GM21447 (cell line): ENCODE measurements at regions not wholly inside any gene's neighbourhood (a gene's known extent, or its start where the extent isn't known, plus 50 kb on each side); places are given as distances from the start of the nearest gene placed in this dataset.
"Not testable (repeated sequence)": the region's sequence is repeated elsewhere in the genome, so short reads cannot be mapped to it uniquely, and the experiment has no call there.

Source experiments
- ATAC-seq: cut with Tn5 transposase; IDR thresholded peaks from one replicate; pipeline ENCODE4 v1.9.1; 2021; ENCODE audit not compliant: unreplicated experiment

DNA sequence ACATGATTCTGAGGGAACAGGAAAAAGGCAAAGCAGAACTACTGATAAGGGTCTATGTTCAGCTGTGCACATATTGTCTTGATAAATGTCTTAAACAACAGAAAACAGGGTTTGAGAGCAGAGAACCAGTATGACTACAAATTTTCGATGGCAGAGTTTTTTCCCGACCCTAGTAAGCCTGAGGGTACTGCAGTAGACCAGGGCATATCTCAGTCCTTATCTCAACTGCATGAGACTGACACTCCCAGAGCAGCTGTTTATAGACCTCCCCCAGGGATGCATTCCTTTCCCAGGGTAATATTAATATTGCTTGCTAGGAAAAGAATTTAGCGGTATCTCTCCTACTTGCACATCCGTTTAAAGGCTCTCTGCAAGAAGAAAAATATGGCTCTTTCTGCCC, 1176.8 kb upstream of the ADGRB3 start:
- no peak for ATAC-seq

DNA sequence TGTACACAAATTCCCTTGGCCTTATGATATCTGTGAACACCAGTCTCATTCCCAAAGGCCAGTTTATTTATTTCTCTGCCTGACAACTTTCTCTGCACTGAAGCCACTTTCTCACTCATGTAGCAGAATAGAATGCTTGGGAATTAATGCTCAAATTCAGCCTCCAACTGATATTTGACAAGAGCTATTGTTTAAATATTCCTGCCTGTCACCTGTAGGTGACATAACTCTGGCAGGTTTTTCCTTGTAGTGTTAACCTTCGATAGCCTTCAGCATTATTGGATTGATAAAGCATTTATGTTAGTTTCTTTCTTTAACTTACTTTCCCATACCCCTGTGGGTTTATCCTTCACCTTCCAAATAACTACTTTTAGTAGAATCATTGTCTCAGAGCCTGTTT, 1183.2 kb upstream of the ADGRB3 start:
- ATAC-seq: no peak

DNA sequence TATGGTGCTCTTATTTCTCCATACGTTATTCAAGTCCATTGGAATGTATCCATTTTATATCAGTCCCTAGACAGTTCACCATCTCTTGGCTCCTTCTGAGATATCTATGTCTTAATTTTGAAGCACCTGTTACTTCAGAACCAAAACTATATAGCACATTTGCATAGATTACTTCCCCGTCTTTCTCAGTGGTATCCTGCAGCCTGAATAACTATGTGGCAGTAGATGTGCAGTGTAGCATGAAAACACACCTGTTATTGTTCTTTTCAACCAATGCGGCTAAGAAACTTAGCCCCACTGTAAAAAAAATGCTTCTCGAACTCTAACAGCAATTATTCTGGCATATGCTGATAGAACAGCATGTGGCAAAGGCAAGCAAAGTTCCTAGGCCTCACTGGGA, 1184.4 kb upstream of the ADGRB3 start:
- ATAC-seq: no peak

DNA sequence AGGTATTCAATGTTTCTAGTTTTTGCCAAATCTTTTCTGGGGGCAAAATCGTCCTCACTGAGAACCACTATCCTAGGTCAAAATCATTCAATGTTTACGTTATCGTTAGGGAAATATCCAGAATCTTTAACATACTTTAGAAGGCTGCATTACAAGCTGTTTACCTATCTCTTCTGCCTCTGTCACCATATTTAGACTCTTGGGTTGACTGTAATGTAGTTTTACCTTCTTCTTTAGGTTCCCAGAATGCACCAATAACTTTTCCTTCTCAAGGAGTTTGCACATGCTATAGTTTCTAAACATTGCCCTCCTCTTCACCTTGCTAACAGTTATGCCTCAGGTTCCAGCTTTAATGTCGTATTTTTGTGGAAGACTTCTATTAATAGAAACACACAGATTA, 1185.5 kb upstream of the ADGRB3 start:
- ATAC-seq: no peak

DNA sequence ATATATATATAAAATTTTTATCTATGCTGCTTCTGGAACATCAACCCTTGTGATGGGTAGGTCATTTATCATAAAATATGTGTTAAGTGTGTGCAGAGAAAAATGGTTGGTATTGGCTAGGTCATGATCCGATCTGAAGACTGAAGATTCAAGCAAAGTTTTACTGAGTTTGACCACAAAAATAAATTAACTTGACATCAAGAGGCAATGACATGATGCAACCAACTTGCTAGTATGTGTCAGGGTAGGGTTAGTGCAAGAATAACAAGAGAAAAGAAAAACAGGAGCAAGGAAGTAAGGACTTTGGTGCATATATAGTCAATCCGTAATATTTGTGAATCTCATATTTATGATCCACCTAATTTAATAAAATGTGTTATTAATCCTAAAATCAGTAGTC, 1202.0 kb upstream of the ADGRB3 start:
- no peak for ATAC-seq

DNA sequence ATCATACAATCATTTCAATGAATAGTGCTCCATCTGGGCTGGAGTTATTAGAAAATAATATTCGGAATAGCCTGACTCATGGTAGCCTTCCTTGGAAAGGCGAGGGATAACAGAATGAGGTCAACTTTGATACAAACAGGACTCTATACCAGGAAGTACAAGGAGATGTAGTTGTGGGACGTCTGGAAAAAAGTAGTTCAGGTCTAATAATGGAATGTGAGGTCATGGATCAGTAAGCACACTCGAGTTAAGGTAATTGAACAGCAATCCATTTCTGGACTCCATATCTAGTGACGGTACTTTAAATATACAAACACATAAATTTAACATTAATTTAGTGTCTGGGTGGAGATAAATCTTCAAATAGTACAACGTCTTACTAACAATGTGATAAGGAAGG, 1204.0 kb upstream of the ADGRB3 start:
- ATAC-seq: no peak

DNA sequence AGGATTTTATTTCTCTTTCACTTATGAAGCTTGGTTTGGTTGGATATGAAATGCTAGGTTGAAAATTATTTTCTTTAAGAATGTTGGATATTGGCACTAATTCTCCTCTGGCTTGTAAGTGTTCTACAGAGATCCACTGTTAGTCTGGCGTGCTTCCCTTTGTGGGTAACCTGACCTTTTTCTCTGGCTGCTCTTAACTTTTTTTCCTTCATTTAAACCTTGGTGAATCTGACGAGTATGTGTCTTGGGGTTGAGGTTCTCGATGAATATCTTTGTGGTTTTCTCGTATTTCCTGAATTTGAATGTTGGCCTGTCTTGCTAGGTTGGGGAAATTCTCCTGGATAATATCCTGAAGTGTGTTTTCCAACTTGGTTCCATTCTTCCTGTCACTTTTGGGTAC, 1208.4 kb upstream of the ADGRB3 start:
- not testable (repeated sequence) for ATAC-seq

DNA sequence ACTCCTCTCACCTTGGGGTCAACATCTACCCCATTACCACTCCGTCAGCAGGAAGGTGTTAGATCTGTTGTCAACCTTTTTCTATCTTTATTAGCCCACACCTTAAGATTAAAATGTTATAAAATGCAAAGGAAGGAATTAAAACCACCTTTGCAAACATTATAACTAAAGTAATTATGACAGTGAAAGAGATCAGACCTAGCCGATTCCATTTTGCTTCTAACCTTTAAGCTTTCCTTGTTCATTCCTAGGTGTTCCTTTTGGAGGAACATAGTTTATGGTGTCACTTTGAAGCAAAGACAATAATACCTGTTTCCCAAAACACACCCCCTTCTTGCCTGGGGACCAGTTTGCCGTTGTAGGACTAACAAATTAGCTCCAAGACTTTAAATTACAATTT, 1223.0 kb upstream of the ADGRB3 start:
- ATAC-seq: no peak

DNA sequence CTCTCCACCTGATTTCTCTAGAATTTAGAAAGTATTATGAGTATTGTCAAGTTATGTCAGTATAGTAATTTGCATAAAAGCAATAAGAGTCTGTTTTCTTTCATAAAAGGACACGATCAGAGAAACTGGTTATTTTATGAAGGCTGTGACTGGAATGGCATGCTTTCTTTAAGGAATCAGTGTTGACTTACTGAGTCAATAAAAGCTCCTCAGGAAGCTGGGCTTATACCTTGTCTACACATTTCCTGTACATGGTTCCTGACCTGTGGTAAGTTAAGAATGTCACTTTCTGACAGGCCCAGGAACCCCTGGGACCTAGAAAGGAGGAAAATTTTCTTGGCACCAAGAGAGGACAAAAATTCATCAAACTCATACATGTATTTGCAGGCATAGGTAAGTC, 1224.0 kb upstream of the ADGRB3 start:
- no peak for ATAC-seq

DNA sequence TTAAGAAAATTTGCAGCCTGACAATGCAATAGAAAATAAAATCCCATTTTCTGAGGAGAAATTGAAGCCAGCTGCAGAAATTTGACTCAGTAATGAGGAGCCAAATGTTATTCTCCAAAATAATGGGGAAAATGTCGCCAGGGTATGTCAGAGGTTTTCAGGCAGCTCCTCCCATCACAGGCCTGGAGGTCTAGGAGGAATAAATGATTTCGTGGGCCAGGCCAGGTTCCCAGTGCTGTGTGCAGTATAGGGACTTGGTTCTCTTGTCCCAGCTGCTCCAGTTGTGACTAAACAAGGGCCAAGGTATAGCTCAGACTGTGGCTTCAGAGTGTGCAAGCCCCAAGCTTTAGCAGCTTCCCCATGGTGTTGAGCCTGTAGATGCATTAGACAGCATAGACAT, 1240.8 kb upstream of the ADGRB3 start:
- ATAC-seq: no peak

DNA sequence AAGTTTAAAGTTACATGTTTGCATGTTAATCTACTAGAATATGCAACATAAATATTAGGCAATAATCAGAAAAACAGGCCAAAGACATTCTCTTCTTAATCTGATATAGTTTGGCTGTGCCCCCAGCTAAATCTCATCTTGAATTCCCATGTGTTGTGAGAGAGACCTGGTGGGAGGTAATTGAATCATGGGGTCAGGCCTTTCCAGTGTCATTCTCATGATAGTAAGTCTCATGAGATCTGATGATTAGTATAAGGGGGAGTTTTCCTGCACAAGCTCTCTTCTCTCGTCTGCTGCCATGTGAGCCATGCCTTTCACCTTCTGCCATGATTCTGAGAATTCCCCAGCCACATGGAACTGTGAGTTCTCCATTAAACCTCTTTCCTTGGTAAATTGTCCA, 1241.7 kb upstream of the ADGRB3 start:
- no peak for ATAC-seq

DNA sequence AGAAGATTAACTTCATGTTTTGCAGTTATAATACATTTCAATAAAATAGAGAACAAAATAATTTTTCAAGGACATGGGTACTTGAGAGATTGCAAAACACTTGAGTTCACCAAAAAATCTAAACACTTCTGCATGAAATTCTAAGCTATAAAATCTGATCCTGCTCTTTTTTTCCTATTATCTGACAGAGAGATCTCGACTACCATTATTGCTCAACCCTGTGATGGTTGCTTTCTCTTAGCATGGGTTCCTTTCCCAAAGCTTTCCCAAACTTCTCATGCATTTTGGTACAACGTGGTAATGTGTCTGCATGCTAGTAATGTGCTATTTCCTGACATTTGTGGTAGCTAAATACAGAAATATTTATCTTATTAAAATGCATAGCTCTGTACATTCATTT, 1243.1 kb upstream of the ADGRB3 start:
- no peak for ATAC-seq

DNA sequence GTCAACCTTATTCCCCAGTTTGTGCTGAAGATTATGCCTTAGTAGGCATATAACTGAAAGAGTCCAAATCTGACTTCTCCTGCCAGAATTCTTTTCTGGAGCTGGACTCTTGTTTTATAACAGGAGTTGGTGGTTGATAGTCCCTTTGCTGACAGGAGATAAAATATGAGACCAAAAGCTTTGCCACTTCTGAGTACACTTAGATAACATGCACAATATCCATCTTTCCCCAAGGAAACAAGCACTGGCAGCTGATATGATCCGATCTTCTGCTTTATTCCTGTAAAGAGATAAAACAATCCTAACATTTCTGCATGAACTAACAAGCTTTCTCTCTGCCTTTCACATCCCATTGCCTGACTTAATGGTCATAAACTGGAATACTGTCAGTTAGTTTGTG, 1265.4 kb upstream of the ADGRB3 start:
- ATAC-seq: no peak

DNA sequence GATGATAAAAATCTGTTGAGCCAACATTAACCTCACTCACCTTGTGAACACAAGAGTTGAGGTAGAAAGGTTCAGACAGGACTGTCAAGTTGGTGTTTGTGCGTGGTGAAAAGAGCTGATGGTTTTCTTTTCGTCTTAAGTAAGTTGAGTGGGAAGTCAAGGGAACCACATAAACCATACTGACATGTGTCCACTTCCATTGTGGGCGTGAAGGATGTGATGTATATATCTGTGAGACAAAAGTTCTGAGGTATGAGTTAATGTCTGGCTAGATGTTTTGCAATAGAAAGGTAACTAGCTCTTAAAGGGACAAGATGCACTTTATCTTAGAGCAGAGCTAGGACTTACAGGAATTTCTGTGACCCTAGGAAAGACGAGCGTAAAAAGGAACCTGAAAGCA, 1272.1 kb upstream of the ADGRB3 start:
- no peak for ATAC-seq

DNA sequence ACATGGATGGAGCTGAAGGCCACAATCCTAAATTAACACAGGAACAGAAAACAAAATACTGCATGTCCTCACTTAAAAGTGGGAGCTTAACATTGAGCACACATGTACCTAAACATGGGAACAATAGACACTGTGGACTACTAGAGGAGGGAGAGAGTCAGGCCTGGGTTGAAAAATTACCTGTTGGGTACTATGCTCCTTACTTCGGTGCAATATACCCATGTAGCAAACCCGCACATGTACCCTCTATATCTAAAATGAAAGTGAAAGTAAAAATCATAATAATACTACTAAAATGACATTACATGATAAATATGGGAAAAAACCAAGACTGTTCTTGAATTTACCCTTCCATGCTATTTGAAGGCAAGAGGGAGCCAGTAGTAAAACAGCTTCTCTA, 1273.8 kb upstream of the ADGRB3 start:
- no peak for ATAC-seq

DNA sequence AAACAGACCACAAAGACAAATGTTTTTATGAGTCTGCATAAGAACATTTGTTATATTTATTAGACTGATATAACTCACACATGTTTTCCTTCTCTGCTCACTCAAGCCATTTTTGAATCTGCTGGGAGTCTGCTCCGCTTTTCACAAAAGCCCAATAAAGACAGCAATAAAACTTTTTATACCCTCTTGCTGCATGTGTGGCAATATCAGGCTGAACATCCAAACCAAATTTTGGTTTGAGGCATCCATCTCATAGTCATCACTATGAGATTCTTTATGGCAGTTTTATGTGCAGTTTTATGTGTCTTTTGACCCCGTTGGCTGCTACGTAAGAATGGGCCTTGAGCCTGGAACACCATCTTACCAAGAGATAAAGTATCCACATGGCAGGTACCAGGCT, 1276.8 kb upstream of the ADGRB3 start:
- no peak for ATAC-seq

DNA sequence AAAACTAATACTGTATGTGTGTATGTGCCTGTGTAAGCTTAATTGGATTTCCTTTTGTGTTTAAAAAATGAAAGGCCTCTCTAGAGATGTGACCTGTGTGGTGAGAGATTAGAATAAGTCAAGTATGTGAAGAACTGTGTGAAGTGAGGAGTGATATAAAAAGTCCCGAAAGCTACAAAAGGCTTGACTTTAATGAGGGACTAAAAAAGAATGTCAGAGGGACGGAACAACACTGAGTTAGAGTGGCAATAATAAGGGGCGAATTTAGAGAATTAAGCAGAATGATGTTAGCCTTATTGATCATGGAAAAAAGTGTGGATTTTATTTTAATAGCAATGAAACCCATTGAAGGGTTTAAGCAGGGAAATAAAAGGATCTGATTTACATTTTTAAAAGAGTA, 1281.2 kb upstream of the ADGRB3 start:
- ATAC-seq: no peak

DNA sequence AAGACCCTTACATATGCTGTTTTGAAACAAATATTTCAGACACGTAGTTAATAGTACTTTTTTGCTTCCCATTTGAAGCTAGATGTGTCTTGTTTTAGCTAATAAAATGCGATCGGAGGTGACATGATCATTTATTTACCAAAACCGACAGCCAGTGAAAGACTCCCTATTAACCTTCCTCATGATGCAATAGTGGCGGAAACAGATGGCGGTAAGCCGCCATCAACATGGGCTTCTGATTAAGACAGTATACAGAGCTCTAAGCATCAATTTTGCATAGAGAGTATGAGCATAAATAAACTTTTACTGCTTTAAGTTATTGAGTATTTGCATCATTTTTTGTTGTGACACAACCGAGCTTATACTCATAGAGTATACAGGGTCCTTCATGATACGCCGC, 1282.4 kb upstream of the ADGRB3 start:
- no peak for ATAC-seq

DNA sequence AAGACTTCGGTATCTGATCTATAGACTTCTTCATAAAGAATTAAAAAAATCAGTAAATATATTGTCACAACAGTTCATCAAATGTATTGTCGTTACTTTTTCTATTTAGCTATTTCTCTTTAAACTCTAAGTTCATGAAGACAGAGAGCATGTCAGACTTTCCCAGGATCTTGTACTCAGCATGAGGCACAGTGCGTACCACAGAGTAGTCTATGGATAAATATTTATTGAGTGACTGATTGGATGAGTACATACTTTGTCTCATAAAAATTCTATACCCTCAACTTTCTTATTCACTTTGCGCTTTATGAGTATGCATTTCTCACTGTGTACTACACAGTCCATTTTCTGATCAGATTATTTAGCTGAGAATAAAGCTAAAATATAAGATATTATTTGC, 1284.4 kb upstream of the ADGRB3 start:
- ATAC-seq: no peak

DNA sequence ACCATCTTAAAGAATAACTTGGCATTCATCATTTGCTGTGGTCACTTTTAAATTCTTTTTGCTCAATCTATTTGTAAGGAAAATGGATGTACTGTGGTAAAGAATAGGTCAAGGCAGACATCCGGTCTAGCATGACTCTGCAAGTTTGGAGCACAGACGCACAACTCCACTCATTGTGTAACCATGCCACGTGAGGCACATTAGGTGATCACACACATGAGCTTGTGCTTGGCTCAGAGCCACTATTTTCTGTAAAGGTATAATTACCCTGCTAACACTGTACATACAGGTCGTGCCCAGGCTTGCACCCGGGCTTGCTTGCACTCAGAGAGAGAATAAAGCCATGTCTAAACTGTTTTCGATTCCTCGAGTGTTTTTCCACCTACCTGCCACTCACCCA, 1289.1 kb upstream of the ADGRB3 start:
- no peak for ATAC-seq

DNA sequence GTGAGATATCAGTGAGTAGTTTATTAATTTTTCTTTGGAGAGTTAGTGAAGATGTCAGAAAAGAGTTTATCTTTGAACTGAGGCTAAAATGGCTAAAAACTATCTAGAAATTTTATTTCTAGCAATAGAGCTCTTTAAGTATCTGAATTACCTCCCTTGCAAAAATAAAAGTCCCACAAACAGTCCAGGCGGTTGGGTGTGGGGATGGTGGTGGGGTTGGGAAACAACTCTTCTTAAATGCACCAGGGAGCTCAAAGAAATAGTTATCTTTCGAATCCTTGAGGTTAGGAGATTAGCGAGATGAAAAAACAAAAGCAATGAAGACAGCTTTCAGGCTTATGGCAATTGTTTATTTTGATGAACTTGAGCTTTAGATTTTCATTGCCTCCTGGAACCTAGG, 1299.1 kb upstream of the ADGRB3 start:
- no peak for ATAC-seq

DNA sequence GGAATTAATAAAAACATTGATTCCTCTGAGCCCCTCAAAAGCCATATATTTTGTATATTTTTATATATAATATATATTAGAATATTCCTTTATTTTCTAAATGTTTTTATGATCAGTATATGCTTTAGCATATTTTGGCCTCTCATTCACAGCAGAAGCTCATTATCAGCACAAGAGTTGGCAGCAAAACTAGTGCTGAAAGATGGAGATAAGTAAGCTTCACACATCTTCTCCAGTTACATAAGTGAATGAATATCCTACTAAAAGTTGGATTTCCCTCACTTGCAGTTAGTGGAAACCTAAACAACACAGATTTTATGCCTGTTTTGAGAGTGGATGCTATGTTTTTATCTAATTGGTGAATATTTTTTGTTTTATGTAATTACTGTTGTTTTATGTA, 1303.8 kb upstream of the ADGRB3 start:
- ATAC-seq: no peak

DNA sequence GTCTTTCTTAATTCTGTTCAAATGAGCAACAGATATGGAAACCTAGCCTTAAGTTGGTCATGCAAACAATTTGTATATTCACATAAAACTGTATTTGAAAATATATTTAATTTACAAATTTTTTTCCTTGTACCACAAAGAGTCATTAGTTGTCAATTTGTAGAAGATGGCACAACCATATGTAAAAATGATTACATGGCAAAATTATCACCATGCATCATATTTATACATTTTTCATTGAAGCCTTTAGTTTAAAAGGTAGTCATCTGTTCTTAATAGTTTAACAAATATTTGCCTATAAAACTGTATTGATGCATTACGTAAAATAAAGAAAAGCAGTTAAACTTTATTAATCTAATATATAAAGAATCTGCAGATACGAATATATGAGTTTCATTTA, 1306.8 kb upstream of the ADGRB3 start:
- no peak for ATAC-seq

DNA sequence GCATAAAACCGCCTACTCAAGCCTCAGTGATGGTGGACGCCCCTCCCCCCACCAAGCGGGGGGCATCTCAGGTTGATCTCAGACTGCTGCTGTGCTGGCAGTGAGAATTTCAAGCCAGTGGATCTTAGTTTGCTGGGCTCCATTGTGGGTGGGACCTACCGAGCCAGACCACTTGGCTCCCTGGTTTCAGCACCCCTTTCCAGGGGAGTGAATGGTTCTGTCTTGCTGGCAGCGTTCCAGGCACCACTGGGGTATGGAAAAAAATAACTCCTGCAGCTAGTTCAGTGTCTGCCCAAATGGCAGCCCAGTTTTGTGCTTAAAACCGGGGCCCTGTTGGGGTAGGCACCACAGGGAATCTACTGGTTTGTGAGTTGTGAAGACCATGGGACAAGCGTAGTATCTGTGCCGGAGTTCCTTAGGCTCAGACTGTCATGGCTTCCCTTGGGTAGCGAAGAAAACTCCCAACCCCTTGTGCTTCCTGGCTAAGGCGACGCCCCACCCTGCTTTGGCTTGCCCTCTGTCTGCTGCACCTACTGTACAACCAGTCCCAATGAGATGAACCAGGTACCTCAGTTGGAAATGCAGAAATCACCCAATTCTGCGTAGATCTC, 1334.5 kb upstream of the ADGRB3 start:
- no peak for ATAC-seq
